ENCODE measurements at regions not wholly inside any gene's neighbourhood (a gene's known extent, or its start where the extent isn't known, plus 50 kb on each side); places are given as distances from the start of the nearest gene placed in this dataset.

DNA sequence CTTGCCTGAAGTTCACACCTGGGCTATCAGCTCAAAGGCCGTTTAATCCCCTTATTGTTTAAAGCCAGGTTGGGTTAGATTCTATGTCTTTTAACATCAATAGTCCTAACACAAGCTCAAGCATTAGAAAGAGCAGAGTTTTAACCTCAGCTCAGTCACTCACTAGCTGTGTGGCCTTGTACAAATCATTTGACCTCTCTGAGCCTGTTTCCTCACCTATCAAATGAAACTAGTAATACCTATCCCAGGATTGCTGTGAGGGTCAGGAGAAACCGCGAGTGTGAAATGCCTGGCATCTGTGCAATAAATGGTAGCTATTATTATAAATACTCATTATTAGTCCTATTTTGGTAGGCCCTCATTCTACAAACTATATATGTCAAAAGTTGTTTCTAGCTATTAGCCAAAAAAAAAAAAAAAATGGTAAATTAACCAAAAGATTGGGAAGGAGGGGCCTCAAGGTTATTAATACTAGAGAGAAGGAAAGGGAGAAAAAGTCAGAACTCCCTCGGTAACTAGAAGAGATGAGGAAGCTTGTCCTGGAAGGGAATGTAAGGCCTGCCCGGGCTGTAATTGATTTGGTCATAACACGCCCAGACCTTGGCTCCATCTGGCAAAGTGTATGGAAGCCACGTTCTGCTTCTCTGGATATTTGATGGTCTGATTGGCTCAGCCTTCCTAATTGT is 510.5 kb upstream of the PROK2 start:
- TF ChIP-seq, protein P1, sequence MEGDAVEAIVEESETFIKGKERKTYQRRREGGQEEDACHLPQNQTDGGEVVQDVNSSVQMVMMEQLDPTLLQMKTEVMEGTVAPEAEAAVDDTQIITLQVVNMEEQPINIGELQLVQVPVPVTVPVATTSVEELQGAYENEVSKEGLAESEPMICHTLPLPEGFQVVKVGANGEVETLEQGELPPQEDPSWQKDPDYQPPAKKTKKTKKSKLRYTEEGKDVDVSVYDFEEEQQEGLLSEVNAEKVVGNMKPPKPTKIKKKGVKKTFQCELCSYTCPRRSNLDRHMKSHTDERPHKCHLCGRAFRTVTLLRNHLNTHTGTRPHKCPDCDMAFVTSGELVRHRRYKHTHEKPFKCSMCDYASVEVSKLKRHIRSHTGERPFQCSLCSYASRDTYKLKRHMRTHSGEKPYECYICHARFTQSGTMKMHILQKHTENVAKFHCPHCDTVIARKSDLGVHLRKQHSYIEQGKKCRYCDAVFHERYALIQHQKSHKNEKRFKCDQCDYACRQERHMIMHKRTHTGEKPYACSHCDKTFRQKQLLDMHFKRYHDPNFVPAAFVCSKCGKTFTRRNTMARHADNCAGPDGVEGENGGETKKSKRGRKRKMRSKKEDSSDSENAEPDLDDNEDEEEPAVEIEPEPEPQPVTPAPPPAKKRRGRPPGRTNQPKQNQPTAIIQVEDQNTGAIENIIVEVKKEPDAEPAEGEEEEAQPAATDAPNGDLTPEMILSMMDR (IDR thresholded peaks at IDR 0.05): no peak
- TF ChIP-seq ZFX (IDR thresholded peaks at IDR 0.05; ENCODE audit: borderline replicate concordance): no peak
- no peak overlapping the region for H3K27ac ChIP-seq

DNA sequence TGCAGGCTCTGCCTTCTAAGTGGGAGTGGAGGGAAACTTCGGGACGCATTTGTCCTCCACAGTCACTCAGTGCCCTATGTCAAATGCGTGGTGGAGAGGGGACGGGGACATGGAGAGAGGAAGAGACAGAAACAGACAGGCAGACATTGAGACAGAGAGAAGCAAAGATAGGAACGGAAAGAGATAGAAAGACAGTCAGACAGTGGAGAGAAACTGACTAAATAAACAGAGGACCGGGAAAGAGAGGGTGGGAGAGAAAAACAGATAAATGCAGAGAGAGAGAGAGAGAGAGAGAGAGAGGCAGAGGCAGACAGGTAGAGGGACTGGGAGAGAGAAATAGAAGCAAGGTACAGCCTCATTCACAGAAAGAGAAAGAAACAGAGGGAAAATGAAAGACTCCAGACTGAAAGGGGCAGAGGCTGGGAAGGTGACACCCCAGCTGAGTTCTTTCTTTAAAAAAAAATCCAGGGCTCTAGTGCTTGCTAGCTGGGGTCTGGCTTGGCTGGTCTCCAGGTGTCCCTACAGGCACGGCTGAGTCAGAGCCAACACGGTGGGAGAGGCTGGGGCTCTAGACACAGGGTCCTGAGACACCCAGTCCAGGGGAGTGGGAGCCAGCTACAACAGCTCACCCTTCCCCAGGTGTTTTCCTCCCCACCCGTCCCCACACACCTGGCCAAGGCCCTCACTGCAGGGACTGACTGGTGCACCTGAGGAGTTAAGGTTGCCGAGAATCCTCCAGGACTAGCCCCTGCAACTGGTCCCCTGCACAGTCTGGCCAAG is 506.1 kb upstream of the PROK2 start:
- no peak overlapping the region for H3K27ac ChIP-seq
- no peak for TF ChIP-seq ZFX (IDR thresholded peaks at IDR 0.05; ENCODE audit: borderline replicate concordance)
- TF ChIP-seq, protein P1 (IDR thresholded peaks at IDR 0.05): no peak

DNA sequence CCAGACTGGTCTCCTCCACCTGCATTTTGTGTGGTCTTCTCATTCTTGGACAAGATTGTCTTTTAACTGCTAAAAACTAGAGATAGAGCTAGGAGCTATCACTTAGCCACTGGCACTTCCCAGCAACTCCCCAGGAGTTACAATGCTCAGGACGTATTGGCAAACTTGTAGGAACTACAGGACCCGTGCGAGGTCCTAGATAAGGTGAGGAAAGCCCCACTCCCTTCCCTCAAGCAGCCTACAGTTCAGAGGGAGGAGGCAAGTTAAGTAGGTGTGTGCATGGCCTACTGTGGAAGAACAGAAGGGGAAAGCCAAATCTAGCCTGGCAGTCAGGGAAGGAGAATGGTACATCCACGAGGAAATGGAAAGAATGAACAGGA is 504.7 kb upstream of the PROK2 start:
- no peak for TF ChIP-seq ZFX (IDR thresholded peaks at IDR 0.05; ENCODE audit: borderline replicate concordance)
- TF ChIP-seq, protein P1 (IDR thresholded peaks at IDR 0.05): no peak
- no peak overlapping the region for H3K27ac ChIP-seq

DNA sequence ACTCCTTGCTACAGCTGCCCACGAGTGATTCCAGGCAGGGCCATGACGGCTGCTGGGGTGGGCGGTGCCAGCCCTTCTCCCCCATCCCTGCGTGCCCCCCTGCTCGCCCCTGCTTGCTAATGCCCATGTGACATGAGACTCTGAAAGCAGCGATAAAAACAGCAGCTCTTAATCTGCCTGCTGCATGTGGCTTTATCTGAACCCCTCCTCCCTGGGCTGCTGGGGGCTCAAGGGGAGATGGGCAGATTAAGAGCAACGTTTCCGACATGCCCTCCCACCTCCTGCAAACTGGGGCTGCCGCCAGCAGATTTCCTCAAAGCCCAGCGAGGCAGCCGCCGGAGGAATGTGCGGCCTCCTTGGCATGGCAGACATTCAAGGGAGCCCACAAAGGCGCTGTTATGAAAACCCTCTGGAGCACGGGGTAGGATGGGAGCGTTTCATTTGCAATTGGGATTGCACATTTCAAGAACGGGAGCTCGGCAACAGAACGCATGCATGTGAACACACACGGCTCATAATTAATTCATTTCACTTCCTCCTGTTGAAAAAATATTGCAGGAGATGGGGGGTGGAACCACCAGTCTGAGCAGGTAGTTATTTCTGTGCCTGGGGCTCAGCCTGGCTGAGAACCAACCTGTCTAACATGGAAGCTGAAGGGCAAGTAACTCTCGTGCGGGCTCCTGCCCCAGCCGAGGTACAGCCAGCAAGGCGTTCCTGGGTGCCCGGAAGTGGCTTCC is 504.2 kb upstream of the PROK2 start:
- H3K27ac ChIP-seq: no peak overlapping the region
- TF ChIP-seq ZFX (IDR thresholded peaks at IDR 0.05; ENCODE audit: borderline replicate concordance): no peak
- TF ChIP-seq, protein P1 (IDR thresholded peaks at IDR 0.05): no peak

DNA sequence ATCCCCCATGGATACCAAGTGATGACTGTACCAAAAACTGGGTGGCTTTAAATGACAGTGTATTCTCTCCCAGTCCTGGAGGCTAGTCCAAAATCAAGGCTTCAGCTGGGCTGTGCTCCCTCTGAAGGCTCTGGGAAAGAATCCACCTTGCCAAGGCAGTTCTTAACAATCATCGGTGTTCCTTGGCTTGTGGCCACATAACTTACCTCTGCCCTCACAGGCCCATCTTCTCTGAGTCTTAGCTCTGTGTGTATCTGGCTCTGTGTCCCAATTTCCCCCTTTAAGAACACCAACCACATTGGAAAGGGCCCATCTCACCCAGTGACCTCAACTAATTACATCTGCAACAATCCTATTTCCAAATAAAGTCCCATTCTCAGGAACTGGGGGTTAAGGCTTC is 503.0 kb upstream of the PROK2 start:
- no peak overlapping the region for H3K27ac ChIP-seq
- TF ChIP-seq ZFX (IDR thresholded peaks at IDR 0.05; ENCODE audit: borderline replicate concordance): no peak

DNA sequence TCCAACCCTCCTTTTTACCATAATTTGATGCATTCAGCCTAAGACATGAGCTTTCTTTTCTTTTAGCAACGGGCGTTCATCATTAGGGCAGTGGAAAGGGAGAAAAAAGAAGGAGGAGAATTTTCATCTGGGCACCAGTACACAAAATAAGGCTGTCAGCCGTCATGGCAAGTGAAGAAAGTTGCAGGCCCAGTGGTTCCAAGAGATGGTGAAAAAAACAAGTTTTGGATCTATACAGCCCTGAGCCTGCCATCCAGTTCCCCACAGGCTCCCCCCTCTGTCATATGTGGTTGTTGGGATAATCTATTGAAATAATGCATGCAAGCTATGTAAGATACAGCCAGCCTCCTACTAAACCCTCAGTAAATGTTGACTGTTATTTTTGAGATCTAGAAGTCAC is 500.6 kb upstream of the PROK2 start:
- H3K27ac ChIP-seq: no peak overlapping the region
- TF ChIP-seq ZFX (IDR thresholded peaks at IDR 0.05; ENCODE audit: borderline replicate concordance): no peak
- TF ChIP-seq, protein P1 (IDR thresholded peaks at IDR 0.05): no peak

DNA sequence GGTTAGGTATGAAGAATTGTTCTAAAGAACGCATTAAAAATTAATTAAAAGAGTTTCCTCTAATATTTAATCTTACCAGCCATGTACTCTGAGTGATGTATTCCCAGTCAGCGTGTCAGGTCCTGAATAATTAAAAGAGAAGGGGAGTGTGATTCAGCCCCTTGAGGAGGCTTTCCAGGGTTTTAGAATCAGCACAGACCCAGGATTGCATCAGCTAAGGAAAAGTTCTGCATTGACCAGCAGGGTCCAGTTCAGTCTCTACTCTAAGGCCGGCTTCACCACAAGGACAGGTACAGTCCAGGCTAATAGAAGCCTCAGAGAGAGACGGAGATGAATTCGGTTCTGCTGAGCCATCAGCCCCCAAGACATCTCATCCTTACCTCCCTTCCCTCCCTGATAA is 499.5 kb upstream of the PROK2 start:
- no peak overlapping the region for H3K27ac ChIP-seq
- no peak for TF ChIP-seq ZFX (IDR thresholded peaks at IDR 0.05; ENCODE audit: borderline replicate concordance)

DNA sequence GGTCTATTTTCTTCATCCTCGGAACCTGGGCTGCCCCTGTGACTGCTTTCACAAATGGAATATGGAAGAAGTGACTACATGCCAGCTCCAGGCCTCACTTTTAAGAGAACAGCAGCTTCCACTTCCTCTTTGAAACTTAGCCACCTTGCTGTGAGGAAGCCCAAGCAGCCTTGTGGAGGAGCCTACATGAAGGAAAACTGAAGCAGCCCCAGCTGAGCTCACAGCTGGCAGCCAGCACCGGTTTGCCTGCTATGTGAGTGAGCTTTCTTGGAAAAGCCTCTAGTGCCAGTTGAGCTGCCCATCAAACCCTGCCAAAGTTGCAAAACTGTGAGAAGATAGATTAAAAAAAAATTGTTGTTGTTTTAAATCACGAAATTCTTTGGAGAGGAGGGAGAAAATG is 498.0 kb upstream of the PROK2 start:
- no peak overlapping the region for H3K27ac ChIP-seq
- TF ChIP-seq ZFX (IDR thresholded peaks at IDR 0.05; ENCODE audit: borderline replicate concordance): no peak
- TF ChIP-seq, protein P1 (IDR thresholded peaks at IDR 0.05): no peak
